GM12865 (cell line): ENCODE measurements at regions not wholly inside any gene's neighbourhood (a gene's known extent, or its start where the extent isn't known, plus 50 kb on each side); places are given as distances from the start of the nearest gene placed in this dataset.
A peak's percentile ranks its signal among the peaks of the same experiment; 100 is the strongest.
"Not testable (repeated sequence)": the region's sequence is repeated elsewhere in the genome, so short reads cannot be mapped to it uniquely, and the experiment has no call there.

ENCODE experiments used
- DNase-seq: peaks from one replicate; pipeline ENCODE4 v3.0.0; 2010; ENCODE audit warnings: low read depth
- H3K4me3 ChIP-seq: 2 replicates; pipeline ENCODE4 v1.5.1; 2011; ENCODE audit warnings: mild to moderate bottlenecking, low read depth, low read length, control low read depth
- TF ChIP-seq, protein P1 (sequence below): IDR thresholded peaks from 2 replicates; pipeline ENCODE4 v1.5.1; 2011; ENCODE audit warnings: low read length, control low read depth, low read depth, inconsistent platforms; ENCODE audit not compliant: insufficient read depth; ENCODE audit errors: missing control alignments

DNA sequence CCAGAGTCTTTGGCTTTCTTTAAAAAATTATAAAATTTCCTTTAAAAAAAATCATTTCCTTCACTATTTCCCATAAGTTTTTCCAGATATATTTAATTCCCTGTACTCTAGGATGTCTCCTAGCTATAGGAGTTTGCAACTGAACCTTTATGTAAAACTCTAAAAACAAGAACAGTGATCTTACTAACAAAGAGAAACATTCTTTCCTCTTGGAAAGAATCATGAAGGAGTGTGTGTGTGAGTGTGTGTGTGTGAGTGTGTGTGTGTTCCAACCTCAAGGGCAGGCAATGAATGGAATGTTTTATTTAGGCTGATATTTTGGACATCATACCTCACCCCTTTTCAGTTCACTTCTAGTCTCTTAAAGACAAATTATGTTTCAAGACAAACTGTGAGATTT lies 309.2 kb downstream of the CEMIP2 start:
- TF ChIP-seq, protein P1, sequence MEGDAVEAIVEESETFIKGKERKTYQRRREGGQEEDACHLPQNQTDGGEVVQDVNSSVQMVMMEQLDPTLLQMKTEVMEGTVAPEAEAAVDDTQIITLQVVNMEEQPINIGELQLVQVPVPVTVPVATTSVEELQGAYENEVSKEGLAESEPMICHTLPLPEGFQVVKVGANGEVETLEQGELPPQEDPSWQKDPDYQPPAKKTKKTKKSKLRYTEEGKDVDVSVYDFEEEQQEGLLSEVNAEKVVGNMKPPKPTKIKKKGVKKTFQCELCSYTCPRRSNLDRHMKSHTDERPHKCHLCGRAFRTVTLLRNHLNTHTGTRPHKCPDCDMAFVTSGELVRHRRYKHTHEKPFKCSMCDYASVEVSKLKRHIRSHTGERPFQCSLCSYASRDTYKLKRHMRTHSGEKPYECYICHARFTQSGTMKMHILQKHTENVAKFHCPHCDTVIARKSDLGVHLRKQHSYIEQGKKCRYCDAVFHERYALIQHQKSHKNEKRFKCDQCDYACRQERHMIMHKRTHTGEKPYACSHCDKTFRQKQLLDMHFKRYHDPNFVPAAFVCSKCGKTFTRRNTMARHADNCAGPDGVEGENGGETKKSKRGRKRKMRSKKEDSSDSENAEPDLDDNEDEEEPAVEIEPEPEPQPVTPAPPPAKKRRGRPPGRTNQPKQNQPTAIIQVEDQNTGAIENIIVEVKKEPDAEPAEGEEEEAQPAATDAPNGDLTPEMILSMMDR: no peak
- DNase-seq: no peak
- no peak overlapping the region for H3K4me3 ChIP-seq

DNA sequence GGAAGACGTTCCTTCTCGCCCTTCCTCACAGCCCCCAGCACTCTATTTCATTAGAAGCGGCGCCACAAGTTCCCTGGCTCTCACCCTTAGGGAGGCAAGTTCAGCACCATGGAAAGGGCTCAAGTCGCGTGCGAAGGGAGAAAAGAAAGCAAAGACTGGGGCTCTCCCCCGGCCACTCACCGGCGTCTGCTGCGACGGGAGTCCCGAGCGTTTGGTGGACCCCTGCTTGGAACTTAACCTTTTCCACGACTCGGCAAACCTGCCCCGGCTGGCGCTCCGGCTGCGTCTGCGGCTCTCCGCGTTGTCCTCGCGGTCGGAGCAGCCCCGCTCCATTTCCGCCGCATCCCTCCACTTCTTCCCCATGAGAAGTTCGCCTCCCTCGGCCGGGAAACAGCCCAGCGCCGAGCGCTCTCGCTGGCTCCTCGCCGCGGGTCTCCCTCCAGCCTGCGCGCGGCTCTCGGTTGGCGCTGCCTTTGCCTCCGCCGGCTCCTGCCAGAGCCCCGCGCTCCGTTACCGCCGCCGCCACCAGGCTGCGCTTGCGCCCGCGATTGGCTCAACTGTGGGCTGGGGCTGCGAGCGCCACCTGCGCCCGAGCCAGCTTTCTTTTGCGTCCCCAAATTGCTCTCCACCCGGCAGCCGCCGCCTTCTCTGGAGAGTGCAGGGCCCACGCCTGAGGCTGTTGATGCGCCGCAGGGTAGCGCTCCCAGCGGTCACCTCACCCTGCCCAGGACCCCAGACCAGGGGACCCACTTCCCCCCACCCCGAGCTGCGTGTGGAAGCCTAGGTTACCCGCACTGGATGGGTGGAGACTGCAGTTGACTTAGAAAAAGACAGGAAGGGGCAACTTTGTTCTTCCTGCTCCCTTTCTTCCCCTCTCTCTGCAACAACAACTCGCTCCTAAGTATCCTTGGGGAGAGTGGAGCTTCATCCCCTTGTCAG lies 321.6 kb downstream of the CEMIP2 start:
- no peak overlapping the region; the same call in 1 of the 2 replicates for H3K4me3 ChIP-seq
- TF ChIP-seq, protein P1: peak; percentile 8
- peak; percentile 65 for DNase-seq

DNA sequence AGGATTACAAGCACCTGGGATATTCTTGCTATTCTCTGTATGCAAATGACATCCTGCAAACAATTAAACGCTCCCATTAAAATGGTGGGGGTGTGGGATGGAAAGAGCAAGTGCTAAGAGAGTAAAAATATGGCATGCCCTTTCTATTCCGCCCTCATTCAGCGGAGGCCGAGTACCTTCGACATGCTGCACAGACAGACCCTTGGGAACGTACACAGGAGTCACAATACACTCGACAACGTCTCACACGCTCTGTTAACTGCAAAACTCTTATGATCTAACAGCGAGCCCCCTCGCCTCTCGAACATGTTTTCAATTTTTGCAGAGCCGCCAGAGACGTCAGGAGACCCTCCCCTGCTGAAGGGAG lies 322.2 kb downstream of the CEMIP2 start:
- TF ChIP-seq, protein P1: no peak
- no peak overlapping the region for H3K4me3 ChIP-seq
- DNase-seq: no peak

DNA sequence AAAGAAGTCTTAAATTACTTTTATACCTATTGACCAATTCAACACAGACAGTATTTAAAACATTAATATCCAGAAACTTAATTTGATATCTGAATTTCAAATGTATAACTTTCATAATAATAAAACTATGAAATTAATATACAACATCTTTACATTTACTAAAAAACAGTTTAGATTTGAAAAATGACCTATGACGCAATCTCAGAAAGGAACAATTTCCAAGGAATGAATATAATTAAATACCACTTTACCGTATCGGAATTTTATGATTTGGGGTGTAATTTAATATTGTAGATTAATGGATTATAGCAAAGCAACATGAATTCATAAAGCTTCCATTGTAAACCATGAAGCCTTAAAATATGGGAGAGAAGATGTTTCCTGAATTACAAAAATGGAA lies 321.5 kb upstream of the TRPM3 start:
- no peak overlapping the region for H3K4me3 ChIP-seq
- TF ChIP-seq, protein P1: no peak
- DNase-seq: no peak

DNA sequence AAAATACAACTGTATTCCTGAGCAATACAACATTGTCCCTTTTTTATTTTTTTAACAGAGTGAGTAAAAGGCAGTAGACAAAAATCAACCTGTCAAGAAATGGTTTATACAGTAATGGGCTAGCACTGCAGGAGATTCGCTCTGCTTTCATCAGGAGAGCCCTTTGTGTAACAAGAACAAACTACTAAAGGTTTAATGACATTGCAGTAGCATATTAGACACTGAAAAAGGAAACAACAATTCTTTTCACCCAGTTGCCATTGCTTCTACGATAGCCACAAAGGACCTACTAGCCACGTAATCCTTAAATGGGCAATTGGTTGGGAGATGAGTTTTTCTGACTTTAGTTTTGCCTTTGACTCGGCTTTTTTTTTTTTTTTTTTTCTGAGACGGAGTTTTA lies 319.8 kb upstream of the TRPM3 start:
- DNase-seq: no peak
- TF ChIP-seq, protein P1: no peak
- H3K4me3 ChIP-seq: no peak overlapping the region

DNA sequence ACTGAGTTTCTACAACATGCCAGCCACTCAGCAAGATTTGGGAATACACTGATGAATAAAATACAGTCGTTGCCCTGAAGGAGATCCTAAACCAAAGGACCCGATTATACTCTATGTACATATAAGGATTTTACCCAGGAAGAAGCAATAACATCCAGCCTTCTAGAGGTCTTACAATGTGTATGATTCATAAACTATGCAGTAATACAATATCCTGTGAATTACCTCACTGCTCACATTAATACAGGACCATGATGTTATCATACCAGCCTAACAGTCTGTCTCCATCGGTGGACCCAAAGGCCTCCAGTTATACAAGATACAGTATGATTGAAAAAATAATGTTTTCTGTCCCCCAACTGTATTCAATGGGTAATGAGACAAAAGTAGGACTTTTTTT lies 310.5 kb upstream of the TRPM3 start:
- DNase-seq: no peak
- no peak overlapping the region for H3K4me3 ChIP-seq
- TF ChIP-seq, protein P1: no peak

DNA sequence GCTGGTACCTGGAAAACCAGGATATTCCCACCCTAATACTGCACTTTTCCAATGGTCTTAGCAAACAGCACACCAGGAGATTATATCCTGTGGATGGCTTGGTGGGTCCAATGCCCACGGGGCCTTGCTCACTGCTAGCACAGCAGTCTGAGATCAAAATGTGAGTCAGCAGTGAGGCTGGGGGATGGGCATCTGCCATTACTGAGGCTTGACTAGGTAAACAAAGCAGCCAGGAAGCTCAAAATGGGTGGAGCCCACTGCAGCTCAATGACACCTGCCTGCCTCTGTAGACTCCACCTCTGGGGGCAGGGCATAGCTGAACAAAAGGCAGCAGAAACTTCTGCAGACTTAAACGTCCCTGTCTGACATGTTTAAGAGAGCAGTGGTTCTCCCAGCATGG lies 285.9 kb upstream of the TRPM3 start:
- peak; percentile 2 for DNase-seq
- not testable (repeated sequence) for H3K4me3 ChIP-seq
